ENCODE measurements at regions not wholly inside any gene's neighbourhood (a gene's known extent, or its start where the extent isn't known, plus 50 kb on each side); places are given as distances from the start of the nearest gene placed in this dataset.
"Not testable (repeated sequence)": the region's sequence is repeated elsewhere in the genome, so short reads cannot be mapped to it uniquely, and the experiment has no call there.

- DNase-seq (ENCODE audit: low read depth) = peak; percentile 83
Measured at GRCh38 chr15:87752250-87752951, 504.1 kb downstream of the NTRK3 start.

GRCh38 chr15:87748483-87748882 is 508.1 kb downstream of the NTRK3 start:
- DNase-seq (ENCODE audit: low read depth) = no peak

DNA sequence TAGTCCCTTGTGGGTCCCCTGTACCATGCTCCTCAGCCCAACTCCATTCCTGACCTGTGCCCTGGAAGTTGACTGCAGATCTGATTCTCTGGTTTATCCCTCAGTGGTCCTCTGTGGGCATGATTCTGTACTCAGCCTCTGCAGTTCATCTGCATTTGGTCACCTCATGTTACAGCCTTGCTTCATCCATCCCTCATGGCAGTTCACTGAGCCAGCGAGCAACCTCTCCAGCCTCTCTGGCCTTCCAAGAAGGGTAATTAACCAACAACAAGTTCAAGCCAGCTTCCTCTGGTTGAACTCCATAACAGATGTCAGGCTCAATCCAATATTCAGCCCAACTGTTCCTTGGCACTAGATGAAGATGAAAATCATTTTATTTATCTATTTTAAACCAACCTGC is 509.5 kb downstream of the NTRK3 start:
- DNase-seq (ENCODE audit: low read depth) = no peak

GRCh38 chr15:87746333-87746732 is 510.2 kb downstream of the NTRK3 start:
- DNase-seq (ENCODE audit: low read depth) = no peak

DNA sequence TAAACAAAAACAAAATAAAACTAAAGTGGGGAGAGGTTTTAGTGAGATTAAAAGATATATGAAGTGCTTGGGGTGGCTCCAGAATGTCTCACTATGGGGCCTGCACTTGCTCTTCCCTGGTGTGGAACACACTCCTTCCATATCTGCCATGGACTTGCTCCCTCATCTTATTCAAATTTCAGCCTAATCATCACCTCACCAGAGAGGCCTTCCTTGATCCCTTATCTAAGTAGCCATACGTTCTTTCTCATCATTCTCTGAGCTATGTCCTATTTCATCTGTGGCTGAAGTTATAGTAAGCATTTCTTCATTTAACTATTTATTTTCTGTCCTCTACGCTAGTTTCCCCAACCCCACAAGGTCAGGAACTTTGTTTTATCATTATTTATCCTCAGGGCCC is 511.7 kb downstream of the NTRK3 start:
- DNase-seq (ENCODE audit: low read depth) = no peak

GRCh38 chr15:87743562-87743961 is 513.0 kb downstream of the NTRK3 start:
- DNase-seq (ENCODE audit: low read depth) = peak; percentile 24

- DNase-seq (ENCODE audit: low read depth) = peak; percentile 91
Measured at GRCh38 chr15:87741350-87741749, 515.2 kb downstream of the NTRK3 start.

DNA sequence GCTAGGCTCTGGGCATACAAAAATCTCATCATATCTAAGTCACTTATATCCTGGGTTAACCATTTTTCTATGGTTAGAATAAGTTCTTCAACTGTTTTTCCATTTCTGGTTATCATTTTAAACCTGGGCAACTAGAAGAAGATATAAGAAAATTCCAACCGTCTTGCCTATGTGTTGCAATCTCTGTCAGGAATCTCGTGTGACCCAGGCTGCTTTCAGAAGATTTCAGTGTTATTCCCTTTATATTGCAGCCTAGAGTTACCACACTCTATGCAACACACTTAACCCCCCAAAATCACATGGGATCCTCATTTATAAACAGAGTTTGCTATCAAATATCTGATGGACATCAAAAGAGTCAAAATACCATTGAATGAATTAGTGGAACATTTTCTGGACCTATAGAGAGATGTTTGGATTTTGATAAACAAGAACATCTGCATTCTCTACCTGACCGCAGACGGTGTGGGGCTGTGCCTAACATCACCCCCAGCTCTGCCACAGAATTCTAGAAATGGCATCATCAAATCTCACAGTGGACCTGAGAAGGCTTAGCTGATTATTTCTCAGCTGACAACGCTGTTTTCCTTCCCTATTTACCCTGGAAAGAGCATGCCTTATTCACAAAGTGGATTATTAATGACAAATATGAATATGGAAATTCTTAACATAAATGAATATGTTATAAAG is 515.7 kb downstream of the NTRK3 start:
- DNase-seq (ENCODE audit: low read depth) = peak; percentile 68

- DNase-seq (ENCODE audit: low read depth) = peak; percentile 72
Measured at GRCh38 chr15:87739866-87740265, 516.7 kb downstream of the NTRK3 start.

DNA sequence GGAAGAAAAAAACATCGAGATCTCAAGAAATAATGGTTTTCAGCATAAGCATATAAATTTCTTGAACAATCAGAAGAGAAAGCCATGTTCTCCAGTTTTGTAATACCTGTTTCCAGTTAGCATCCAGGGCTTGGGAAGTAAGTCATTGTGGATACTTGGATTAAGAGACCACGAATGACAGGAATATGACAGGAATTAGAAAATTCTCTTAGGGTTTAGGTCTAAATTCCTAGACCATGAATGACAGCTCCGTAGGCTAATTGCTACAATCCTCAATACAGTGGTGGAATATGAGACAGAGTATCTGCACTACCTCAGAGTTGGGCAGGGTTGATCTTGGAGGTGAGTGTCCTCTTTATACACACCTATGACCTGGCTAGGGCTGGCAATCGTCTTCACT is 517.5 kb downstream of the NTRK3 start:
- DNase-seq (ENCODE audit: low read depth) = no peak

DNA sequence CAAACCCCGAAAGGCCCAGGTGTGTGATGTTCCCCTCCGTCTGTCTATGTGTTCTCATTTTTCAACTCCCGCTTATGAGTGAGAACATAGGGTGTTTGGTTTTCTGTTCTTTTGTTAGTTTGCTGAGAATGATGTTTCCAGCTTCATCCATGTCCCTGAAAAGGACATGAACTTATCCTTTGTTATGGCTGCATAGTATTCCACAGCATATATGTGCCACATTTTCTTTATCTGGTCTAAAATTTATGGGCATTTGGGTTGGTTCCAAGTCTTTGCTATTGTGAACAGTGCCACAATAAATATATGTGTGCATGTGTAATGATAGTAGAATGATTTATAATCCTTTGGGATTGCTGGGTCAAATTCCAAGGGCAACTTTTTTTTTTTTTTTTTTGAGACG is 519.1 kb downstream of the NTRK3 start:
- DNase-seq (ENCODE audit: low read depth) = not testable (repeated sequence)

DNA sequence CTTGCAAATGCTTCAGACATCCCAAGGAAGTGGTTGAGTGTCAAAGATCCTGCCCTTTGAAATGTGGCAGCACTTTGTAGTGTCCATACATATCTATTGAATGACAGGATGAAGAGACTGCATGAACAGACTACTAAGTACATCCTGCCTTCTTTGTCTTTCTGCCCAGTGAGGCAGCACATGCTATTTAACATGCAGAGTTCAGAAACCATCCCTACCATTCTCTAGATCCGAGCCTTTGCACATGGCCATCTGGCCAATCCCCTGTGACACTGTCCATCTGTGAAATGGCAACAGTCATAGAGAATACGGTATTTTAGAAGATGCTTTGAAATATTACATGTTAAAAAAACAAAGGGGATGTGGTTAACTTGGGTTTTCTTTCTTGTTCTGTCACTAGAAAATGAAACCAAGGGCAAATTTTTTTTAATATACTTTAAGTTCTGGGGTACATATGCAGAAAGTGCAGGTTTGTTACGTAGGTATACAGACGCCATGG is 519.6 kb downstream of the NTRK3 start:
- no peak for DNase-seq (ENCODE audit: low read depth)

GRCh38 chr15:87736401-87736800 is 520.1 kb downstream of the NTRK3 start:
- peak; percentile 76 for DNase-seq (ENCODE audit: low read depth)

GRCh38 chr15:87735522-87735921 is 521.0 kb downstream of the NTRK3 start:
- no peak for DNase-seq (ENCODE audit: low read depth)

GRCh38 chr15:87734571-87735373 is 521.8 kb downstream of the NTRK3 start:
- no peak for DNase-seq (ENCODE audit: low read depth)

- DNase-seq (ENCODE audit: low read depth) = no peak
Measured at GRCh38 chr15:87733977-87734376, 522.6 kb downstream of the NTRK3 start.

DNA sequence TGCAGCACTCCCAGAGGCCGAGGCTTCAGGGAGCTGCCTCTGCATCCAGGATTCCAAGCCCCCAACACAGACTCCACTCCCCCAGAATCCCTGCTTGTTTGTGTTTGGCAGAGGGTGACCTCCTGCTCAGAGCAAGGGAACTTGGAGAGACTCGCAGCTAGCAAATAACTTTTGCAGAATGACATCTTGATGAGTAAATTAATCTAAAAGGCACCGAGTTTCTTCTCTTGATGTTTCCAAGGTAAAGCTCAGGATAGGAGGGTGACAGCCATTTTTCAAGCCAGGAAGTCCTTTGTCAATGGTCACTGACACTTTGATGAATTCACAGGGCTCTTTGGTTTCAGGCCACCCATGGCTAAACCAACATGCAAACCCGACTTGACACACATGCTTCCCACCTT is 523.0 kb downstream of the NTRK3 start:
- no peak for DNase-seq (ENCODE audit: low read depth)

DNA sequence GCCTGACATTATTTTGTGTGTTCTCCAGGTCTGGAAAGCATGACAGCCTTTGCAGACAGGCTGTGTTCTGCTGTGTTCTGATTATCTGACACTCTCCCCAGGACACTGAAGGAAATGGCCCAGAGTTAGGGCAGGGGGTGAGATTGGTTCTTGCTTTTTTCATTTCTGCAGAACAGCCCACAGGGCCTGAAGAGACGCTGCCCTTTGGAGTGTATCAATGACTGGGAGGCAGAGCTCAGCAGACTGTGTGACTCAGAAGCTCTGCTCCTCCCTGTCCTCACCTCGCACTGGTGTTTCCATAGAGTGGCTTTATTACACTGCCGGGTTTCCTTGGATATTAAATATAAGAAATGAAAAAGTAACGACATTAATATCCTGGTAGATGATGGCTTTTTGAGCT is 523.6 kb downstream of the NTRK3 start:
- no peak for DNase-seq (ENCODE audit: low read depth)

GRCh38 chr15:87731630-87732029 is 524.9 kb downstream of the NTRK3 start:
- no peak for DNase-seq (ENCODE audit: low read depth)

DNA sequence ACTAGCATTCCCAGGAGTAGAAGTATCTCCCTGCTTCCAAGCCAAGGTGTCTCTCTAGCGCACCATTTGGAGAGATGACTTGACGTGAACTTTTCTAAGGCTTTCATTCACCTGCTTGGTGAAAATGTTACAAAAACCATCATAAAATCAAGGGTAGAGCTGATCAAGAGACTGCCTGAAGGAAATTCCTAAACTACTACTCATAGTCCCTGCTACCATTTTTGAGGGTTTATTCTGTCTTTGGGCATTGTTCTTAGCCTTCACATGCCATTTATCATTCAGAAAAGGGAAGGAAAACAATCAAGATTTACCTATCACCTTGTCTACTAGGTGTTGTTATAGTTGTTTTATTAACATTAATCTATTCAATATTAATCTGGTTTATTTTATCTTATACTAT is 525.8 kb downstream of the NTRK3 start:
- no peak for DNase-seq (ENCODE audit: low read depth)

DNA sequence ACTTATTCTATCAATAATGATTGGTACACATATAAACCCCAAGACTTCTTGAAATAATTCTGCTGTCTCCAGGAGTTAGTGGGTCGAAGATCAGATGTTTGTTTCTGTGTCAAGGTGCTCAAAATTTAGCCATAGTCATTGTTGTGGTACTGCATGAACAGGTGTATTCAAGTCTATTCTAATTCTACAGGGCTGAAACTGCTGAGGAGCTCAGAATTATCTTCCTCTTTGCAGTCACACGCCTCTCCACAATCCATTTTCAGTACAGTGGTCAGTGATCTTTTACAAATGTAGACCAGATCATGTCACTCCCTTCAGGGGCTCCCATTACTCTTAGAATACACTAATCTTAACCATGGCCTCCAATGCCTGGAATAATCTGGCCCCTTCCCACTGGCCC is 527.5 kb downstream of the NTRK3 start:
- DNase-seq (ENCODE audit: low read depth) = no peak

DNA sequence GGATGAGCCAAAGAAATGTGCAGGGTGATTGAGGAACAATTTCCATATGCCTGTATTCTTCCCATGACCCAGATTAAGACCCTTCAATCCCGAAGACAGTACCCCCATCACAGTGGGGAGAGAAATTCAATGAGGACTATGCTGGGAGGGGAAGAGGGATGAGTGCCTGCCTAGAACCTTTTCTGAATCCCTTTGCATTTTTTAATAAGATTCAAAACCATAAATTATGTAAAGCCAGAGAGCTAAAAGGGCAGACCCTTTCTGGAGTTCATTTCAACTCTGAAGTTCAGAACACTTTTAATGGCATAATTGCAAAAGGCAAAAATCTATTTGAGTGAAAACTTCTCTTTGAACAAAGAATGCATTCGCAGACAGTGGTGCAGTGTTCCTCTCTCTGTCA is 529.5 kb downstream of the NTRK3 start:
- DNase-seq (ENCODE audit: low read depth) = no peak

DNA sequence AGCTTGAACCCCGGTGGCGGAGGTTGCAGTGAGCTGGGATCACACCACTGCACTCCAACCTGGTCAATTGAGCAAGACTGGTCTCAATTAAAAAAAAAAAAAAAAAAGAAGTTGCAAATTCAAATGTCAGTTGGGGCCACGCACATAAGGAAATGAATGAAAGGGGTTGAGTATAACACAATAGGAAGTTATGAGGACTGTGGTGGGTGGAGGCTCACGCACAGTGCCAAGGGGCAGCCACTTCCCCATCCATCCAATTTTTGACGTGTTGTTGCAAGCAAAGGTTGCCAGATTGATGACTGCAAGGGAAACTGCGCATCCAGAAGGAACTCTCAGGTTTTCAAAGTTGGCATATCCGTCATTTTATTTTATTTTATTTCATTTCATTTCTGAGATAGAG is 532.2 kb downstream of the NTRK3 start:
- no peak for DNase-seq (ENCODE audit: low read depth)

Measured in amniotic epithelial cell (primary cell).